GM18861 (cell line): ENCODE measurements at regions not wholly inside any gene's neighbourhood (a gene's known extent, or its start where the extent isn't known, plus 50 kb on each side); places are given as distances from the start of the nearest gene placed in this dataset.
A peak's percentile ranks its signal among the peaks of the same experiment; 100 is the strongest.

Experiments used
- ATAC-seq: cut with Tn5 transposase; IDR thresholded peaks from one replicate; pipeline ENCODE4 v1.9.1; 2021; ENCODE audit not compliant: unreplicated experiment

- ATAC-seq: no peak
Observed at GRCh38 chr10:61356354-61356753, 96.8 kb downstream of the TMEM26 start.

GRCh38 chr10:61355211-61355610 lies 98.0 kb downstream of the TMEM26 start:
- ATAC-seq: no peak

GRCh38 chr10:61354401-61354975 lies 98.7 kb downstream of the TMEM26 start:
- no peak for ATAC-seq

- no peak for ATAC-seq
Observed at GRCh38 chr10:61350794-61351193, 102.4 kb downstream of the TMEM26 start.

- ATAC-seq: no peak
Observed at GRCh38 chr10:61350068-61350467, 103.1 kb downstream of the TMEM26 start.

- no peak for ATAC-seq
Observed at GRCh38 chr10:61346796-61347413, 106.3 kb downstream of the TMEM26 start.

GRCh38 chr10:61343796-61344195 lies 109.4 kb downstream of the TMEM26 start:
- no peak for ATAC-seq

- no peak for ATAC-seq
Observed at GRCh38 chr10:61342858-61343572, 110.2 kb downstream of the TMEM26 start.

- no peak for ATAC-seq
Observed at GRCh38 chr10:61341008-61341407, 112.2 kb downstream of the TMEM26 start.

GRCh38 chr10:61338146-61338545 lies 115.0 kb downstream of the TMEM26 start:
- no peak for ATAC-seq

GRCh38 chr10:61337741-61338140 lies 115.4 kb downstream of the TMEM26 start:
- ATAC-seq: no peak

GRCh38 chr10:61336831-61337230 lies 116.3 kb downstream of the TMEM26 start:
- no peak for ATAC-seq

- no peak for ATAC-seq
Observed at GRCh38 chr10:61335359-61335758, 117.8 kb downstream of the TMEM26 start.

GRCh38 chr10:61332581-61332980 lies 120.6 kb downstream of the TMEM26 start:
- ATAC-seq: no peak

- no peak for ATAC-seq
Observed at GRCh38 chr10:61330669-61331068, 122.5 kb downstream of the TMEM26 start.

- peak; percentile 92 for ATAC-seq
Observed at GRCh38 chr10:61329854-61330253, 123.3 kb downstream of the TMEM26 start.

GRCh38 chr10:61325223-61325960 lies 127.8 kb downstream of the TMEM26 start:
- no peak for ATAC-seq

- ATAC-seq: no peak
Observed at GRCh38 chr10:61323726-61324125, 129.5 kb downstream of the TMEM26 start.

- no peak for ATAC-seq
Observed at GRCh38 chr10:61321041-61321857, 131.9 kb downstream of the TMEM26 start.

GRCh38 chr10:61320257-61320587 lies 133.0 kb downstream of the TMEM26 start:
- ATAC-seq: no peak
